Stomach (tissue), 8 donors: ENCODE measurements at regions not wholly inside any gene's neighbourhood (a gene's known extent, or its start where the extent isn't known, plus 50 kb on each side); places are given as distances from the start of the nearest gene placed in this dataset.

Experiments
- DNase-seq, 2 donors: peaks; one replicate each; pipeline versions ENCODE4 v3.0.0 to v3.0.0-alpha.2; 2013 to 2019
- H3K27ac ChIP-seq, 5 donors: fragments of 200-600 bp in 4 of 5; sonication (generic) in 4 of 5; one replicate each; pipeline ENCODE4 v1.5.1; 2013 to 2019; ENCODE audit warnings: mild to moderate bottlenecking in 1 of 5, moderate library complexity in 1 of 5
- H3K27me3 ChIP-seq, 3 donors: fragments of 200-600 bp; sonication (generic); one replicate each; pipeline ENCODE4 v1.5.1; 2017 to 2019; ENCODE audit warnings: mixed run types in 1 of 3
- H3K36me3 ChIP-seq, 4 donors: fragments of 200-600 bp; sonication (generic); 1 replicate in 3 of 4; 2 replicates in 1 of 4; pipeline ENCODE4 v1.5.1; 2016 to 2019
- H3K4me1 ChIP-seq, 4 donors: fragments of 200-600 bp; sonication (generic); one replicate each; pipeline ENCODE4 v1.5.1; 2016 to 2019
- H3K4me3 ChIP-seq, 4 donors: fragments of 200-600 bp; sonication (generic) in 3 of 4; one replicate each; pipeline ENCODE4 v1.5.1; 2016 to 2019; ENCODE audit warnings: mild to moderate bottlenecking in 1 of 4
- H3K9me3 ChIP-seq, 4 donors: fragments of 200-600 bp; sonication (generic); one replicate each; pipeline ENCODE4 v1.5.1; 2016 to 2019
- CTCF ChIP-seq, 7 experiments: fragments of 450-650 bp in 4 of 7; fragments of 200-600 bp in 3 of 7; sonication (generic) in 3 of 7; IDR thresholded peaks; one replicate each; pipeline ENCODE4 v1.5.1; 2016 to 2019; ENCODE audit warnings: antibody characterized with exemption in 7 of 7, control low read depth in 2 of 7, mild to moderate bottlenecking in 1 of 7
- EP300 ChIP-seq: sonication (generic); formaldehyde crosslinking; IDR thresholded peaks from one replicate; pipeline ENCODE4 v1.6.1; 2017; ENCODE audit warnings: antibody characterized with exemption
- POLR2A ChIP-seq, 4 donors: fragments of 450-650 bp; IDR thresholded peaks; one replicate each; pipeline ENCODE4 v1.6.1; 2016; ENCODE audit warnings: antibody characterized with exemption in 4 of 4, control low read depth in 2 of 4, mild to moderate bottlenecking in 1 of 4, moderate library complexity in 1 of 4
- POLR2AphosphoS5 ChIP-seq, 3 donors: sonication (generic); formaldehyde crosslinking; IDR thresholded peaks; one replicate each; pipeline ENCODE4 v1.6.1; 2016; ENCODE audit warnings: antibody characterized with exemption in 3 of 3
- WGBS, 5 donors: extraction: QIAGEN DNeasy Blood & Tissue Kit in 3 of 5; methylation state at CpG; one replicate each; pipeline versions ENCODE4 v1.1.5 to v1.1.7; 2013 to 2018; 5-methylcytosine and 5-hydroxymethylcytosine counted together
- intact Hi-C: fragments of 100-400 bp; cut with DNase I; formaldehyde crosslinking; loops from one replicate; pipeline ENCODE4 v1.15.1; 2023; ENCODE audit warnings: low total_unique reads
- donor health status: healthy with polysubstance abuse.
- donor health status: Bipolar disorder and iron deficiency.
- donor health status: healthy.

GRCh38 chr21:15549671-15550070 lies 180.1 kb upstream of the USP25 start:
- no peak for TF ChIP-seq EP300
- no peak for TF ChIP-seq CTCF (IDR thresholded peaks at IDR 0.05)
- no peak for TF ChIP-seq POLR2A (IDR thresholded peaks at IDR 0.05)
- no peak for TF ChIP-seq POLR2AphosphoS5 (IDR thresholded peaks at IDR 0.05)

GRCh38 chr21:15552914-15553494 lies 176.8 kb upstream of the USP25 start:
- no peak overlapping the region for H3K27ac ChIP-seq
- H3K9me3 ChIP-seq = no peaks in the 10 kb centered on the region
- DNase-seq = peak in 1 of 2 donors; percentile 23
- intact Hi-C loops = no loop called here
- no peaks in the 10 kb centered on the region for H3K36me3 ChIP-seq
- no peaks in the 10 kb centered on the region for H3K4me1 ChIP-seq
- TF ChIP-seq POLR2AphosphoS5 (IDR thresholded peaks at IDR 0.05) = no peak
- peak in 2 of 7 experiments; percentile 10 to 35 for TF ChIP-seq CTCF (IDR thresholded peaks at IDR 0.05)
- WGBS, 5 donors = 55 to 70% (median 59%) methylated on average over 3 of the region's 3 CpGs
- no peak overlapping the region for H3K4me3 ChIP-seq
- no peaks in the 10 kb centered on the region for H3K27me3 ChIP-seq

More at GRCh38 chr21:15549671-15550070, 180.1 kb upstream of the USP25 start:
- no peaks in the 10 kb centered on the region for H3K27me3 ChIP-seq
- H3K9me3 ChIP-seq = no peaks in the 10 kb centered on the region
- intact Hi-C loops = no loop called here
- WGBS, 5 donors = 57 to 80% (median 69%) methylated on average over 3 of the region's 3 CpGs
- no peak overlapping the region for H3K27ac ChIP-seq
- H3K4me1 ChIP-seq = no peaks in the 10 kb centered on the region
- no peak overlapping the region for H3K4me3 ChIP-seq
- no peak for DNase-seq
- H3K36me3 ChIP-seq = no peaks in the 10 kb centered on the region

- Histone ChIP-seq H3K4me1 (no peaks in the 10 kb centered on the region), H3K27ac (no peak overlapping the region), H3K9me3 (no peaks in the 10 kb centered on the region), H3K27me3 (no peaks in the 10 kb centered on the region), H3K4me3 (no peak overlapping the region), H3K36me3 (no peaks in the 10 kb centered on the region)
- no peak for DNase-seq
- 79 to 91% (median 84%) methylated on average over 4 of the region's 4 CpGs for WGBS, 5 donors
- no peak for TF ChIP-seq CTCF (IDR thresholded peaks at IDR 0.05)
- TF ChIP-seq POLR2AphosphoS5 (IDR thresholded peaks at IDR 0.05) = no peak
- no peak for TF ChIP-seq POLR2A (IDR thresholded peaks at IDR 0.05)
- no peak for TF ChIP-seq EP300
- intact Hi-C loops = no loop called here
Observed at GRCh38 chr21:15557925-15558324, 171.9 kb upstream of the USP25 start.

GRCh38 chr21:15558884-15559283 lies 170.9 kb upstream of the USP25 start:
- no peak overlapping the region for H3K4me3 ChIP-seq
- no peak overlapping the region for H3K27ac ChIP-seq
- H3K27me3 ChIP-seq = no peaks in the 10 kb centered on the region
- no peak for DNase-seq
- no peaks in the 10 kb centered on the region for H3K4me1 ChIP-seq
- intact Hi-C loops = no loop called here
- no peak for TF ChIP-seq CTCF (IDR thresholded peaks at IDR 0.05)
- TF ChIP-seq EP300 = no peak
- no peak for TF ChIP-seq POLR2AphosphoS5 (IDR thresholded peaks at IDR 0.05)
- TF ChIP-seq POLR2A (IDR thresholded peaks at IDR 0.05) = no peak
- WGBS, 5 donors = 71 to 88% (median 82%) methylated on average over 1 of the region's 1 CpG
- H3K9me3 ChIP-seq = no peaks in the 10 kb centered on the region
- H3K36me3 ChIP-seq = no peaks in the 10 kb centered on the region
